Lower leg skin (tissue), 3 donors: ENCODE measurements at regions not wholly inside any gene's neighbourhood (a gene's known extent, or its start where the extent isn't known, plus 50 kb on each side); places are given as distances from the start of the nearest gene placed in this dataset.

ENCODE experiments used
- CTCF ChIP-seq, 3 donors: fragments of 450-650 bp; IDR thresholded peaks; one replicate each; pipeline ENCODE4 v1.5.1; 2016; ENCODE audit warnings: antibody characterized with exemption in 3 of 3, mild to moderate bottlenecking in 3 of 3, moderate library complexity in 2 of 3
- POLR2A ChIP-seq, 2 donors: fragments of 450-650 bp; IDR thresholded peaks; one replicate each; pipeline ENCODE4 v1.6.1; 2016 to 2017; ENCODE audit warnings: antibody characterized with exemption in 2 of 2, mild to moderate bottlenecking in 1 of 2, moderate library complexity in 1 of 2

- no peak for TF ChIP-seq CTCF (IDR thresholded peaks at IDR 0.05)
- no peak for TF ChIP-seq POLR2A (IDR thresholded peaks at IDR 0.05)
Observed at GRCh38 chr5:18220631-18221030, 586.4 kb downstream of the TAF11L14 start.
